Stomach (tissue), 4 donors: ENCODE measurements at regions not wholly inside any gene's neighbourhood (a gene's known extent, or its start where the extent isn't known, plus 50 kb on each side); places are given as distances from the start of the nearest gene placed in this dataset.

Experiments used
- CTCF ChIP-seq, 7 experiments: fragments of 450-650 bp in 4 of 7; fragments of 200-600 bp in 3 of 7; sonication (generic) in 3 of 7; IDR thresholded peaks; one replicate each; pipeline ENCODE4 v1.5.1; 2016 to 2019; ENCODE audit warnings: antibody characterized with exemption in 7 of 7, control low read depth in 2 of 7, mild to moderate bottlenecking in 1 of 7
- EP300 ChIP-seq: sonication (generic); formaldehyde crosslinking; IDR thresholded peaks from one replicate; pipeline ENCODE4 v1.6.1; 2017; ENCODE audit warnings: antibody characterized with exemption
- POLR2A ChIP-seq, 4 donors: fragments of 450-650 bp; IDR thresholded peaks; one replicate each; pipeline ENCODE4 v1.6.1; 2016; ENCODE audit warnings: antibody characterized with exemption in 4 of 4, control low read depth in 2 of 4, mild to moderate bottlenecking in 1 of 4, moderate library complexity in 1 of 4
- POLR2AphosphoS5 ChIP-seq, 3 donors: sonication (generic); formaldehyde crosslinking; IDR thresholded peaks; one replicate each; pipeline ENCODE4 v1.6.1; 2016; ENCODE audit warnings: antibody characterized with exemption in 3 of 3

- no peak for TF ChIP-seq POLR2A (IDR thresholded peaks at IDR 0.05)
- no peak for TF ChIP-seq CTCF (IDR thresholded peaks at IDR 0.05)
- TF ChIP-seq EP300, result no peak
- TF ChIP-seq POLR2AphosphoS5 (IDR thresholded peaks at IDR 0.05), result no peak
Measured at GRCh38 chr19:30112171-30112570, 170.1 kb downstream of the URI1 start.
